T-helper 2 cell treated with Interferon-gamma antibody and Interleukin-4, amounts not matched to agents 5 μg/mL and 100 μg/mL, for 36 hours (primary cell): ENCODE measurements at regions not wholly inside any gene's neighbourhood (a gene's known extent, or its start where the extent isn't known, plus 50 kb on each side); places are given as distances from the start of the nearest gene placed in this dataset.
"Not testable (repeated sequence)": the region's sequence is repeated elsewhere in the genome, so short reads cannot be mapped to it uniquely, and the experiment has no call there.

ENCODE experiments used
- DNase-seq: peaks from one replicate; pipeline ENCODE4 v3.0.0; 2021; ENCODE audit warnings: low spot score
- H3K27ac Mint-ChIP-seq: one replicate; pipeline ENCODE4 v1.8.0; 2021; ENCODE audit warnings: mild to moderate bottlenecking, mixed read lengths
- H3K27me3 Mint-ChIP-seq: one replicate; pipeline ENCODE4 v1.8.0; 2021; ENCODE audit warnings: low read depth, mixed read lengths
- H3K36me3 Mint-ChIP-seq: one replicate; pipeline ENCODE4 v1.8.0; 2021; ENCODE audit warnings: low read depth, mixed read lengths
- H3K4me1 Mint-ChIP-seq: one replicate; pipeline ENCODE4 v1.8.0; 2021; ENCODE audit warnings: low read depth, mixed read lengths
- H3K4me3 Mint-ChIP-seq: one replicate; pipeline ENCODE4 v1.8.0; 2022; ENCODE audit warnings: mild to moderate bottlenecking, moderate library complexity, mixed read lengths
- H3K9me3 Mint-ChIP-seq: one replicate; pipeline ENCODE4 v1.8.0; 2021; ENCODE audit warnings: mixed read lengths

DNA sequence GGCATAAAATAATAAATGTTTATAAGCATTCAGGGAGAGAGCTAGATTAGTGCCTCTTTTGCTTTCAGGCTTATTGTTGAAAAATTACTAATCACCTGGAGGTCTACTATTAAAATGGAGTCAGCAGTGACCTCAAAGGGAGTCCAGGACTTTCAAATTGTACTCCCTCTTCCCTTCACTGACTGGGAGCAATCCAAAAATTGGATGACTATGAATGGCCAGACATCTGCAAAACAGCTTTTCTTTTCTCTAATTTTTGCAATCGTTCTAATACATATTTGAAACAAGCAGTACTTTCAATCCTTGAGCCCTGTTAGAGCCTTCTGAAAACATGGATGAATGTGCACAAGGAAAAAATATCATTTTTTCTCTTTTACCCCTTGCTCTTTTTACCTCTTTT, 461.8 kb downstream of the TMEM232 start:
- H3K27ac Mint-ChIP-seq, result no peak overlapping the region
- H3K4me1 Mint-ChIP-seq, result no peaks in the 10 kb centered on the region
- H3K36me3 Mint-ChIP-seq, result no peaks in the 10 kb centered on the region
- no peaks in the 10 kb centered on the region for H3K9me3 Mint-ChIP-seq
- H3K27me3 Mint-ChIP-seq, result no peaks in the 10 kb centered on the region
- H3K4me3 Mint-ChIP-seq, result no peak overlapping the region
- DNase-seq, result no peak

DNA sequence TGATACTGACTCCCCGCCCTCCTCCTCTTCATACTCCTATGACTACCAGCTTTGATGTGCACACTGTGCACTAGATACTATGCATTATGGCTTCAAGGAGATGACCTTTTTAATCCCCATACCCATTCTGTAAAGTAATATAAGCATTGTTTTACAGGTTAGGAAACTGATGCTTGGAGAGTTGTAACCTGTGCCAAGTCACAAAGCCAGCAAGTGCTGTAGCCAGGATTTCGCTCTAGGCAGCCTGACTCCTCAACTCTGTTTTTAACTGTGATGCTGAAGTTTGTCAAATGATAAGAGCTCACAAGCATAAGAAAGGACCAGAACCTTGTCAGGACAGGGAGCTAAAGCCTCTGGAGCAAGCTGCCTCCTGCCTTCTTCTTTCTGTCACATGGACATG, 461.3 kb downstream of the TMEM232 start:
- Mint-ChIP-seq H3K27me3 (no peaks in the 10 kb centered on the region), H3K36me3 (no peaks in the 10 kb centered on the region), H3K9me3 (no peaks in the 10 kb centered on the region), H3K27ac (no peak overlapping the region), H3K4me3 (no peak overlapping the region), H3K4me1 (no peaks in the 10 kb centered on the region)
- no peak for DNase-seq

GRCh38 chr5:110267714-110268113, 458.8 kb downstream of the TMEM232 start:
- Mint-ChIP-seq H3K9me3 (no peaks in the 10 kb centered on the region), H3K27me3 (no peaks in the 10 kb centered on the region), H3K27ac (no peak overlapping the region), H3K4me3 (no peak overlapping the region), H3K36me3 (no peaks in the 10 kb centered on the region), H3K4me1 (no peaks in the 10 kb centered on the region)
- DNase-seq, result no peak

DNA sequence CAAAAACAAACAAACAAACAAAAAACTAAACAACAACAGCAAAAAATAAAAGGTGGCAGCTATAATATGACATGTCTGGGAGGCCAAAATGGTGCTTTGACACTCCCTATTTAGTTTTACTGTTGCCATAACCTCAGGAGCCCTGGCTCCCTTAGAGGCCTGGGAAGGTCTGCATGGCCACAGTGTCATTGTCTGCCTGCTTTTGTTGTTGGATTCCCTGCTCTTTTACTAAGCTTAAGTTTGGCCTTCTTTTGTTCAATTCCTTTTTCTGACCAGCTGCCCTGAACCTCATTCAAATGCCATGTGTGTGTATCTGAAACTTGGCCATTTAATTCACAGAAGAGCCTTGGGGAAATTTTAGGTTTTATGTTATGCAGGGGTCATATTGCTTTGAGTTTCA, 458.2 kb downstream of the TMEM232 start:
- H3K4me3 Mint-ChIP-seq, result no peak overlapping the region
- DNase-seq, result no peak
- no peaks in the 10 kb centered on the region for H3K36me3 Mint-ChIP-seq
- no peaks in the 10 kb centered on the region for H3K4me1 Mint-ChIP-seq
- H3K9me3 Mint-ChIP-seq, result no peaks in the 10 kb centered on the region
- no peaks in the 10 kb centered on the region for H3K27me3 Mint-ChIP-seq
- no peak overlapping the region for H3K27ac Mint-ChIP-seq

- Mint-ChIP-seq H3K36me3 (no peaks in the 10 kb centered on the region), H3K4me3 (no peak overlapping the region), H3K27ac (no peak overlapping the region), H3K4me1 (no peaks in the 10 kb centered on the region), H3K9me3 (no peaks in the 10 kb centered on the region), H3K27me3 (no peaks in the 10 kb centered on the region)
- DNase-seq, result no peak
Measured at GRCh38 chr5:110268985-110269384, 457.5 kb downstream of the TMEM232 start.

DNA sequence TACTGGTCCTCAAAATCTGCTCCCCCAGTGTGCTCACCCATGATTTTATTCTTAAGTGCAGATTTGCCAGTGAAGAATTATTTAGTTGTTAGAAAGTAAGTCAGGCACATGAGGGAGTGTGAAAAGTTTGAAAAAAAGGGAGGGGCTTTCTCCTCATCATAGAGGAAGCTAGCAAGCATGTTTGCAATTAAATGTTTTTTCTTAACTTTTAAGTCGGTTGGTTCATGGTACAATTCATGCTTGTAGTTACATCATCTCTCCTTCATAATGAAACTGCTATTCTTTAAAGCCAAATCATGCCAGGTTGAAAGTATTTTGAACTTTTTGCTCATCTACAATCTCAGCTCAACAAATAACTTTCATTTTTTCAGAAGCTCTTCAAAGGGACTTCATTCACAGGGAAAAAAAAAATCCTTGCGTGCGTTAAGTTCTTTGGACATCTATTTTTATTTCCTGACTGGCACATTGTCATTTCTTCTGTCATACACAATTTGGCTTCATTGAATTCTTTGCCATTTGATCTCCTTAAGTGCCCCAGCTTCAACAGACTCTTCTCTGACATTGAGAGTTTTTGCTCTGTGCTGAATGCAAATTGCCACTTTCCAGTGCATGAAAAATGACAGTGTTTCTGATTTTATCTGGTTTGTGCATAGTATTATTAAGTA, 456.9 kb downstream of the TMEM232 start:
- no peaks in the 10 kb centered on the region for H3K9me3 Mint-ChIP-seq
- no peaks in the 10 kb centered on the region for H3K27me3 Mint-ChIP-seq
- no peak overlapping the region for H3K27ac Mint-ChIP-seq
- no peaks in the 10 kb centered on the region for H3K36me3 Mint-ChIP-seq
- H3K4me1 Mint-ChIP-seq, result no peaks in the 10 kb centered on the region
- H3K4me3 Mint-ChIP-seq, result no peak overlapping the region
- DNase-seq, result no peak

- DNase-seq, result no peak
- Mint-ChIP-seq H3K27me3 (no peaks in the 10 kb centered on the region), H3K4me1 (no peaks in the 10 kb centered on the region), H3K27ac (no peak overlapping the region), H3K4me3 (no peak overlapping the region), H3K36me3 (no peaks in the 10 kb centered on the region), H3K9me3 (peaks cover 14% of the 10 kb centered on the region)
Measured at GRCh38 chr5:110275878-110276277, 450.6 kb downstream of the TMEM232 start.

- H3K36me3 Mint-ChIP-seq, H3K4me3 Mint-ChIP-seq, DNase-seq, H3K27ac Mint-ChIP-seq, H3K27me3 Mint-ChIP-seq, H3K4me1 Mint-ChIP-seq: not testable (repeated sequence)
- peaks cover 35% of the 10 kb centered on the region for H3K9me3 Mint-ChIP-seq
Measured at GRCh38 chr5:110278449-110278848, 448.0 kb downstream of the TMEM232 start.

DNA sequence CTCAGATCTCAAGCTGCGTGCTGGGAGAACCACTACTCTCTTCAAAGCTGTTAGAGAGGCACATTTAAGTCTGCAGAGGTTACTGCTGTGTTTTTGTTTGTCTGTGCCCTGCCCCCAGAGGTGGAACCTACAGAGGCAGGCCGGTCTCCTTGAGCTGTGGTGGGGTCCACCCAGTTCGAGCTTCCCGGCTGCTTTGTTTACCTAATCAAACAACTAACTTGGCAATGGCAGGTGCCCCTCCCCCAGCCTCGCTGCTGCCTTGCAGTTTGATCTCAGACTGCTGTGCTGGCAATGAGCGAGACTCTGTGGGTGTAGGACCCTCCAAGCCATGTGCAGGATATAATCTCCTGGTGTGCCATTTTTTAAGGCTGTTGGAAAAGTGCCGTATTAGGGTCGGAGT, 442.4 kb downstream of the TMEM232 start:
- H3K27ac Mint-ChIP-seq, DNase-seq, H3K4me1 Mint-ChIP-seq, H3K36me3 Mint-ChIP-seq, H3K27me3 Mint-ChIP-seq, H3K4me3 Mint-ChIP-seq: not testable (repeated sequence)
- H3K9me3 Mint-ChIP-seq, result peaks cover 33% of the 10 kb centered on the region

DNA sequence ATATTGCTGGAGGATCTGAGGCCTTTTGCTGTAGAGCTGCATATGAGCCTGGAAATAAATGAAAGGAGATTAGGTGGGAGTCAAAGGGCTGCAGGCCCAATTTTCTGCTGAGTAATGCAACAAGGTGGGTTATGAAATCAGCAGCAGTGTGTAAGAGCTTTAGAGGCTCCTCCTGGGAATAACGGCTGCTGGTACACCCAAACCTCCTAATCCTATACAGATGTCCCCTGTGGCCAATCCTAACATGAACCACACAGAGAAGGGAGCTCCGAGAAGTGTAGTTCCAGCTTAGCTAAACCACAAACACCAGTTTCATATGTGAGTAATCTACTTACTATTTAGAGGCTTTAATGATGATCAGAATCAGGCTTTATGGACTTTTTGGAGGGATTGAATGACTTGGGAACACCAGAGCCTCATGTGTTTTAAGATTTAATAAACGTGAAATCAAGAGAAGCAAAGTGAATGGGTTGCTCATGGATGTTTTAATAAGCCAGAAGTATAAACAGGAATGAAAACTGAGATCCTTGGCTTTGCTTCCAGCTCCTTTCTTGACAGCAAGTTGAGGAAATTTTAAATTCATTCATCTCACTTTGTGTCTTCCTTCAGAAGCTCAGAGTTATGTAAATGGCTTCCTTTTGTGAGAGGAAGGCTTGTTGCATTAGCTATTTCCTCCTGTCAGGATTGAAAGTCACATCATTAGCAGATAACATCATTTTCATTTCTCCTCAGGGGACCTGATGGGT, 437.5 kb downstream of the TMEM232 start:
- Mint-ChIP-seq H3K9me3 (no peaks in the 10 kb centered on the region), H3K27ac (no peak overlapping the region), H3K27me3 (no peaks in the 10 kb centered on the region), H3K4me1 (no peaks in the 10 kb centered on the region), H3K4me3 (no peak overlapping the region), H3K36me3 (no peaks in the 10 kb centered on the region)
- no peak for DNase-seq

GRCh38 chr5:110289512-110289810, 437.0 kb downstream of the TMEM232 start:
- H3K36me3 Mint-ChIP-seq, result no peaks in the 10 kb centered on the region
- H3K4me1 Mint-ChIP-seq, result no peaks in the 10 kb centered on the region
- no peaks in the 10 kb centered on the region for H3K9me3 Mint-ChIP-seq
- no peak overlapping the region for H3K4me3 Mint-ChIP-seq
- no peaks in the 10 kb centered on the region for H3K27me3 Mint-ChIP-seq
- no peak overlapping the region for H3K27ac Mint-ChIP-seq
- no peak for DNase-seq

DNA sequence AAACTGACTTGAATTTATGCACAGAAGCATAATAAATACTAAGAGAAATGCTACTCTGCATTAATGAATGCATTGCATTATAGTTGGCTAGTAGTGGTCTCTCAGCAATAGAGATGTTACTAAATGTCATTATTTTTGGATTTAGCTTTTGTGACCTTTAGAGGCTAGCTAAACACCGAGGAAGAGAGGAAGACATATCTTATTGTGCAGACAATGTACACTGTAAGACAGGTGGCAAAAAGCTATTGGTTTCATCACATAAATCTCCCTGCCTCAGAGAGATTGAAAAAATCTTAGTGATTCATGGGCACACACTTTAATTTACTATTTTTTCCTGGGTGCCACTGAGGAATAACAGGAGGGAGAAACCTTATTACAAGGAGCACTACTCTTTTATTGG, 435.9 kb downstream of the TMEM232 start:
- Mint-ChIP-seq H3K27ac (no peak overlapping the region), H3K4me3 (no peak overlapping the region), H3K4me1 (no peaks in the 10 kb centered on the region), H3K9me3 (no peaks in the 10 kb centered on the region), H3K27me3 (no peaks in the 10 kb centered on the region), H3K36me3 (no peaks in the 10 kb centered on the region)
- DNase-seq, result no peak

DNA sequence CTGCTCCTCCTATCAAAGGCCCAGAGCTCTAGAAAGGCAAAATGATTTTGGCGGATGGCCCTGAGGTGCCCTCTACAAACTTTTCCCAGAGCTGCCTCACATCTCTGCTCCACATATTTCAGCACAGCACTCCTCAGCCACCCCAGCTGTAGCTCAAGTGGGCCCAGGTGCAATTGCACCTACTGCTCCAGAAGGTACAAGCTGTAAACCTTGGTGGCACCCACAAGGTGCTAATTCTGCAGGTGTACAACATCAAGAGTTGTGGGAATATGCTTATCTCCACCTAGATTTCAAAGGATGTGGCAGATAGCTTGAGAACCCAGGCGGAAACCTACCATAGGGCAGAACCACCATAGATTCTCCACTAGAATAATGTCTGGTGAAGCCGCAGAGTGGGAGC, 432.2 kb downstream of the TMEM232 start:
- H3K4me3 Mint-ChIP-seq, result no peak overlapping the region
- DNase-seq, result no peak
- no peak overlapping the region for H3K27ac Mint-ChIP-seq
- no peaks in the 10 kb centered on the region for H3K36me3 Mint-ChIP-seq
- H3K9me3 Mint-ChIP-seq, result no peaks in the 10 kb centered on the region
- no peaks in the 10 kb centered on the region for H3K4me1 Mint-ChIP-seq
- no peaks in the 10 kb centered on the region for H3K27me3 Mint-ChIP-seq

GRCh38 chr5:110297152-110297670, 429.3 kb downstream of the TMEM232 start:
- H3K27ac Mint-ChIP-seq, result no peak overlapping the region
- no peak for DNase-seq
- no peaks in the 10 kb centered on the region for H3K27me3 Mint-ChIP-seq
- no peak overlapping the region for H3K4me3 Mint-ChIP-seq
- no peaks in the 10 kb centered on the region for H3K36me3 Mint-ChIP-seq
- H3K4me1 Mint-ChIP-seq, result no peaks in the 10 kb centered on the region
- H3K9me3 Mint-ChIP-seq, result no peaks in the 10 kb centered on the region

DNA sequence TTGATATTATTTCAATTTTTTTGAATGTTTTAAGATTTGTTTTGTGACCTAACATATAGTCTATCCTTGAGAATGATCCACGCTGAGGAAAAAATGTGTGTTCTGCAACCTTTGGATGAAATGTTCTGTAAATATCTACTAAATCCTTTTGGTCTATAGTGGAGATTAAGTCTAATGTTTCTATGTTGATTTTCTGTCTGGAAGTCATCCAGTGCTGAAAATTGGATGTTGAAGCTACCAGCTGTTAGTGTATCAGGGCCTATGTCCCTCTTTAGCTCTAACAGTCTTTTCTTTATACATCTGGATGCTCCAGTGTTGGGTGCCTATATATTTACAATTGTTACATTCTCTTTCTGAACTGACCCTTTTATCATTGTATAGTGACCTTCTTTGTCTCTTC, 422.3 kb downstream of the TMEM232 start:
- no peaks in the 10 kb centered on the region for H3K4me1 Mint-ChIP-seq

More for the DNA sequence above, 422.3 kb downstream of the TMEM232 start:
- DNase-seq, result no peak
- Mint-ChIP-seq H3K27ac (no peak overlapping the region), H3K27me3 (peaks cover 2% of the 10 kb centered on the region), H3K9me3 (peaks cover 9% of the 10 kb centered on the region), H3K36me3 (no peaks in the 10 kb centered on the region), H3K4me3 (no peak overlapping the region)
